HCT116 (cell line): ENCODE measurements at regions not wholly inside any gene's neighbourhood (a gene's known extent, or its start where the extent isn't known, plus 50 kb on each side); places are given as distances from the start of the nearest gene placed in this dataset.

Experiments used
- ATAC-seq: fragments of 200-7000 bp; cut with Tn5 transposase; 2 replicates; pipeline ENCODE4 v1.9.1; 2020; ENCODE audit warnings: mild to moderate bottlenecking, moderate library complexity
- BruUV-seq: library from RNA; stranded (reverse); fragments of 400-500 nt; replicated peaks from 2 replicates; lab custom pipeline; 2021; lab: Mats Ljungman, UMichigan
- CTCF ChIA-PET: fragments of 300-600 bp; sonication (Branson Sonifier 250); formaldehyde crosslinking; loops from one replicate; lab custom pipeline; 2021; ENCODE audit warnings: antibody characterized with exemption; lab: Charles Lee
- POLR2A ChIA-PET: fragments of 300-600, 350-600 bp; sonication (Branson Sonifier 250); formaldehyde crosslinking; loops from one replicate; lab custom pipeline; 2021; ENCODE audit warnings: antibody characterized with exemption; lab: Charles Lee
- RAD21 ChIA-PET, 2 experiments: fragments of 300-600 bp; sonication (Branson Sonifier 250); formaldehyde crosslinking; loops; one replicate each; lab custom pipeline; 2023; ENCODE audit warnings: low total read pairs in 2 of 2; ENCODE audit not compliant: uncharacterized antibody in 2 of 2, unreplicated experiment in 2 of 2, low non-redundant PET in 1 of 2; lab: Charles Lee
- DNase-seq: peaks from one replicate; pipeline ENCODE4 v3.0.0-alpha.2; 2010; ENCODE audit warnings: low read depth, low spot score
- H2AFZ ChIP-seq: fragments of 200-600 bp; shearing (Covaris generic), sonication (generic); 2 replicates; pipeline ENCODE4 v1.6.1; 2017; ENCODE audit warnings: low read depth, mixed run types, mixed read lengths, antibody characterized with exemption, low read length; ENCODE audit not compliant: poor library complexity, severe bottlenecking
- H3K27ac ChIP-seq: 2 replicates; pipeline ENCODE4 v1.5.1; 2012; ENCODE audit warnings: low read depth, low read length
- H3K27me3 ChIP-seq: fragments of 200-600 bp; sonication (generic); 2 replicates; pipeline ENCODE4 v1.6.1; 2016; ENCODE audit warnings: mixed run types, low read length, mixed read lengths; ENCODE audit not compliant: insufficient read depth
- H3K36me3 ChIP-seq, 2 experiments: fragments of 200-500 bp in 1 of 2; fragments of 200-600 bp in 1 of 2; sonication (Bioruptor generic) in 1 of 2; sonication (generic) in 1 of 2; 2 replicates each; pipeline versions ENCODE4 v1.5.1 to v1.6.1; 2014 to 2016; ENCODE audit warnings: low read length in 2 of 2, inconsistent platforms in 1 of 2, mixed read lengths in 1 of 2, mixed run types in 1 of 2; ENCODE audit not compliant: insufficient read depth in 2 of 2, control insufficient read depth in 1 of 2
- H3K4me1 ChIP-seq, 2 experiments: fragments of 200-600 bp in 1 of 2; sonication (generic) in 1 of 2; 2 replicates each; pipeline versions ENCODE4 v1.5.1 to v1.6.1; 2012 to 2017; ENCODE audit warnings: low read length in 2 of 2, inconsistent platforms in 1 of 2, mild to moderate bottlenecking in 1 of 2, mixed read lengths in 1 of 2, mixed run types in 1 of 2, moderate library complexity in 1 of 2; ENCODE audit not compliant: insufficient read depth in 2 of 2, control insufficient read depth in 1 of 2
- H3K4me2 ChIP-seq: fragments of 200-600 bp; sonication (generic); 2 replicates; pipeline ENCODE4 v1.6.1; 2017; ENCODE audit warnings: mixed run types, low read length, mixed read lengths
- H3K4me3 ChIP-seq, 2 experiments: fragments of 200-600 bp in 1 of 2; sonication (generic) in 1 of 2; replicated peaks in 1 of 2; 2 replicates each; pipeline ENCODE4 v1.5.1; 2011 to 2016; ENCODE audit warnings: low read length in 2 of 2, control low read depth in 1 of 2, low read depth in 1 of 2, mild to moderate bottlenecking in 1 of 2, mixed read lengths in 1 of 2, mixed run types in 1 of 2
- H3K79me2 ChIP-seq: fragments of 200-600 bp; sonication (generic); 2 replicates; pipeline ENCODE4 v1.6.1; 2017; ENCODE audit warnings: mild to moderate bottlenecking, mixed run types, low read length, moderate library complexity, mixed read lengths; ENCODE audit not compliant: insufficient read depth
- H3K9ac ChIP-seq: fragments of 200-600 bp; sonication (generic); 2 replicates; pipeline ENCODE4 v1.6.1; 2016; ENCODE audit warnings: low read length, mixed read lengths
- H3K9me2 ChIP-seq: fragments of 200-600 bp; sonication (generic), shearing (Covaris generic); 2 replicates; pipeline ENCODE4 v1.6.1; 2017; ENCODE audit warnings: mixed run types, mild to moderate bottlenecking, moderate library complexity; ENCODE audit not compliant: insufficient read depth
- H3K9me3 ChIP-seq, 2 experiments: fragments of 200-500 bp in 1 of 2; fragments of 200-600 bp in 1 of 2; sonication (Bioruptor generic) in 1 of 2; sonication (generic) in 1 of 2; 2 replicates each; pipeline ENCODE4 v1.6.1; 2014 to 2017; ENCODE audit warnings: low read length in 2 of 2, mixed read lengths in 2 of 2, inconsistent platforms in 1 of 2, low read depth in 1 of 2, mild to moderate bottlenecking in 1 of 2, mixed run types in 1 of 2, moderate library complexity in 1 of 2; ENCODE audit not compliant: control insufficient read depth in 1 of 2, insufficient read depth in 1 of 2
- H4K20me1 ChIP-seq: fragments of 200-600 bp; sonication (generic), shearing (Covaris generic); 2 replicates; pipeline ENCODE4 v1.6.1; 2017; ENCODE audit warnings: mixed run types, mild to moderate bottlenecking, moderate library complexity; ENCODE audit not compliant: insufficient read depth
- CBX3 ChIP-seq: IDR thresholded peaks from 2 replicates; pipeline ENCODE4 v1.6.1; 2012; ENCODE audit warnings: low read depth
- CEBPB ChIP-seq: IDR thresholded peaks from 2 replicates; pipeline ENCODE4 v1.6.1; 2012; ENCODE audit warnings: low read depth
- CTCF ChIP-seq, 3 experiments: fragments of 200-600 bp in 1 of 3; sonication (generic) in 1 of 3; IDR thresholded peaks in 2 of 3; conservative IDR thresholded peaks in 1 of 3; 2 replicates each; pipeline ENCODE4 v1.5.1; 2012 to 2017; ENCODE audit warnings: low read depth in 2 of 3, low read length in 2 of 3, antibody characterized with exemption in 1 of 3, borderline replicate concordance in 1 of 3, control low read depth in 1 of 3, mild to moderate bottlenecking in 1 of 3, mixed read lengths in 1 of 3, mixed run types in 1 of 3, moderate library complexity in 1 of 3; ENCODE audit not compliant: insufficient read depth in 1 of 3
- EGR1 ChIP-seq: IDR thresholded peaks from 2 replicates; pipeline ENCODE4 v1.6.1; 2012; ENCODE audit warnings: low read depth
- ELF1 ChIP-seq: IDR thresholded peaks from 2 replicates; pipeline ENCODE4 v1.6.1; 2012; ENCODE audit warnings: low read depth, borderline replicate concordance
- EZH2 ChIP-seq: fragments of 200-600 bp; sonication (generic); IDR thresholded peaks from 2 replicates; pipeline ENCODE4 v1.6.1; 2017; ENCODE audit warnings: antibody characterized with exemption, mixed run types
- EZH2phosphoT487 ChIP-seq: fragments of 200-600 bp; IDR thresholded peaks from 2 replicates; pipeline ENCODE4 v1.6.1; 2018; ENCODE audit warnings: antibody characterized with exemption, borderline replicate concordance
- FOSL1 ChIP-seq: IDR thresholded peaks from 2 replicates; pipeline ENCODE4 v1.6.1; 2012; ENCODE audit warnings: low read depth
- MAX ChIP-seq: IDR thresholded peaks from 2 replicates; pipeline ENCODE4 v1.6.1; 2012
- POLR2A ChIP-seq: IDR thresholded peaks from 2 replicates; pipeline ENCODE4 v1.7.0; 2011; ENCODE audit warnings: borderline replicate concordance; ENCODE audit not compliant: insufficient read depth, insufficient read length; ENCODE audit errors: extremely low read depth
- RAD21 ChIP-seq: IDR thresholded peaks from 2 replicates; pipeline ENCODE4 v1.6.1; 2012; ENCODE audit warnings: low read depth, mild to moderate bottlenecking
- SIN3A ChIP-seq: IDR thresholded peaks from 2 replicates; pipeline ENCODE4 v1.6.1; 2012; ENCODE audit warnings: low read depth
- SP1 ChIP-seq: IDR thresholded peaks from 2 replicates; pipeline ENCODE4 v1.6.1; 2012; ENCODE audit warnings: low read depth
- SRF ChIP-seq: IDR thresholded peaks from 2 replicates; pipeline ENCODE4 v1.6.1; 2012; ENCODE audit warnings: low read depth
- YY1 ChIP-seq: IDR thresholded peaks from 2 replicates; pipeline ENCODE4 v1.6.1; 2011; ENCODE audit warnings: low read length, low read depth, moderate library complexity, mild to moderate bottlenecking; ENCODE audit not compliant: insufficient replicate concordance; ENCODE audit errors: extremely low read depth
- ZFX ChIP-seq: fragments of 450-650 bp; IDR thresholded peaks from 2 replicates; pipeline ENCODE4 v1.6.1; 2017
- ZNF274 ChIP-seq: fragments of 200-500 bp; sonication (Bioruptor generic); IDR thresholded peaks from 2 replicates; pipeline ENCODE4 v1.6.1; 2014; ENCODE audit warnings: mild to moderate bottlenecking, low read depth, low read length, inconsistent platforms
- intact Hi-C: fragments of 100-400 bp; cut with micrococcal nuclease; formaldehyde crosslinking; loops from 2 replicates; pipeline ENCODE4 v1.10.0; 2022
- TF ChIP-seq, protein P1 (sequence below): IDR thresholded peaks from 2 replicates; pipeline ENCODE4 v1.6.1; 2012; ENCODE audit warnings: low read depth
- TF ChIP-seq, protein P2 (sequence below): IDR thresholded peaks from 2 replicates; pipeline ENCODE4 v1.6.1; 2011; ENCODE audit warnings: mild to moderate bottlenecking, low read length, moderate library complexity; ENCODE audit not compliant: insufficient replicate concordance; ENCODE audit errors: extremely low read depth

GRCh38 chrX:142095651-142096245, 109.3 kb downstream of the MAGEC2 start:
- Histone ChIP-seq H4K20me1 (no peaks in the 10 kb centered on the region), H3K79me2 (no peaks in the 10 kb centered on the region), H3K27me3 (no peaks in the 10 kb centered on the region), H3K9ac (no peak overlapping the region), H3K4me3 (no peak overlapping the region), H3K4me1 (no peaks in the 10 kb centered on the region), H3K9me3 (no peaks in the 10 kb centered on the region), H3K36me3 (no peaks in the 10 kb centered on the region), H3K9me2 (no peaks in the 10 kb centered on the region), H3K27ac (no peak overlapping the region), H2AFZ (no peak overlapping the region), H3K4me2 (no peak overlapping the region)
- intact Hi-C loops, result no loop called here
- RAD21 ChIA-PET, result no interaction called here
- TF ChIP-seq SRF, result no peak
- no peak for TF ChIP-seq EZH2
- no peak for TF ChIP-seq ZFX
- TF ChIP-seq CTCF (IDR thresholded peaks at IDR 0.05 in 2 of 3, conservative IDR thresholded peaks at IDR 0.05 in 1 of 3; ENCODE audit: borderline replicate concordance in 1 of 3, insufficient read depth in 1 of 3, low read depth in 2 of 3, low read length in 2 of 3), result no peak
- TF ChIP-seq RAD21, result no peak
- TF ChIP-seq CEBPB, result no peak
- TF ChIP-seq CBX3, result no peak
- no peak for TF ChIP-seq ZNF274
- no peak for TF ChIP-seq MAX
- TF ChIP-seq YY1, result no peak
- TF ChIP-seq EZH2phosphoT487, result no peak
- TF ChIP-seq SIN3A, result no peak
- TF ChIP-seq EGR1, result no peak
- no peak for TF ChIP-seq FOSL1
- TF ChIP-seq ELF1, result no peak
- TF ChIP-seq, protein P1, sequence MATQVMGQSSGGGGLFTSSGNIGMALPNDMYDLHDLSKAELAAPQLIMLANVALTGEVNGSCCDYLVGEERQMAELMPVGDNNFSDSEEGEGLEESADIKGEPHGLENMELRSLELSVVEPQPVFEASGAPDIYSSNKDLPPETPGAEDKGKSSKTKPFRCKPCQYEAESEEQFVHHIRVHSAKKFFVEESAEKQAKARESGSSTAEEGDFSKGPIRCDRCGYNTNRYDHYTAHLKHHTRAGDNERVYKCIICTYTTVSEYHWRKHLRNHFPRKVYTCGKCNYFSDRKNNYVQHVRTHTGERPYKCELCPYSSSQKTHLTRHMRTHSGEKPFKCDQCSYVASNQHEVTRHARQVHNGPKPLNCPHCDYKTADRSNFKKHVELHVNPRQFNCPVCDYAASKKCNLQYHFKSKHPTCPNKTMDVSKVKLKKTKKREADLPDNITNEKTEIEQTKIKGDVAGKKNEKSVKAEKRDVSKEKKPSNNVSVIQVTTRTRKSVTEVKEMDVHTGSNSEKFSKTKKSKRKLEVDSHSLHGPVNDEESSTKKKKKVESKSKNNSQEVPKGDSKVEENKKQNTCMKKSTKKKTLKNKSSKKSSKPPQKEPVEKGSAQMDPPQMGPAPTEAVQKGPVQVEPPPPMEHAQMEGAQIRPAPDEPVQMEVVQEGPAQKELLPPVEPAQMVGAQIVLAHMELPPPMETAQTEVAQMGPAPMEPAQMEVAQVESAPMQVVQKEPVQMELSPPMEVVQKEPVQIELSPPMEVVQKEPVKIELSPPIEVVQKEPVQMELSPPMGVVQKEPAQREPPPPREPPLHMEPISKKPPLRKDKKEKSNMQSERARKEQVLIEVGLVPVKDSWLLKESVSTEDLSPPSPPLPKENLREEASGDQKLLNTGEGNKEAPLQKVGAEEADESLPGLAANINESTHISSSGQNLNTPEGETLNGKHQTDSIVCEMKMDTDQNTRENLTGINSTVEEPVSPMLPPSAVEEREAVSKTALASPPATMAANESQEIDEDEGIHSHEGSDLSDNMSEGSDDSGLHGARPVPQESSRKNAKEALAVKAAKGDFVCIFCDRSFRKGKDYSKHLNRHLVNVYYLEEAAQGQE, result no peak
- no peak for TF ChIP-seq SP1
- TF ChIP-seq, protein P2, sequence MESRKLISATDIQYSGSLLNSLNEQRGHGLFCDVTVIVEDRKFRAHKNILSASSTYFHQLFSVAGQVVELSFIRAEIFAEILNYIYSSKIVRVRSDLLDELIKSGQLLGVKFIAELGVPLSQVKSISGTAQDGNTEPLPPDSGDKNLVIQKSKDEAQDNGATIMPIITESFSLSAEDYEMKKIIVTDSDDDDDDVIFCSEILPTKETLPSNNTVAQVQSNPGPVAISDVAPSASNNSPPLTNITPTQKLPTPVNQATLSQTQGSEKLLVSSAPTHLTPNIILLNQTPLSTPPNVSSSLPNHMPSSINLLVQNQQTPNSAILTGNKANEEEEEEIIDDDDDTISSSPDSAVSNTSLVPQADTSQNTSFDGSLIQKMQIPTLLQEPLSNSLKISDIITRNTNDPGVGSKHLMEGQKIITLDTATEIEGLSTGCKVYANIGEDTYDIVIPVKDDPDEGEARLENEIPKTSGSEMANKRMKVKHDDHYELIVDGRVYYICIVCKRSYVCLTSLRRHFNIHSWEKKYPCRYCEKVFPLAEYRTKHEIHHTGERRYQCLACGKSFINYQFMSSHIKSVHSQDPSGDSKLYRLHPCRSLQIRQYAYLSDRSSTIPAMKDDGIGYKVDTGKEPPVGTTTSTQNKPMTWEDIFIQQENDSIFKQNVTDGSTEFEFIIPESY, result no peak
- TF ChIP-seq POLR2A, result no peak
- POLR2A ChIA-PET, result no interaction called here
- CTCF ChIA-PET, result no interaction called here
- no TSS peak for BruUV-seq
- ATAC-seq (no peak), DNase-seq (no peak)
